OCI-LY7 (cell line): ENCODE measurements at regions not wholly inside any gene's neighbourhood (a gene's known extent, or its start where the extent isn't known, plus 50 kb on each side); places are given as distances from the start of the nearest gene placed in this dataset.

Experiments
- BruUV-seq: library from RNA; stranded (reverse); fragments of 400-500 nt; replicated peaks from 2 replicates; lab custom pipeline; 2021; lab: Mats Ljungman, UMichigan
- CTCF ChIA-PET: fragments of 300-600 bp; sonication (Branson Sonifier 250); formaldehyde crosslinking; loops from one replicate; lab custom pipeline; 2022; ENCODE audit warnings: antibody characterized with exemption; ENCODE audit not compliant: unreplicated experiment; lab: Charles Lee
- POLR2A ChIA-PET: fragments of 300-600 bp; sonication (Branson Sonifier 250); formaldehyde crosslinking; loops from one replicate; lab custom pipeline; 2022; ENCODE audit warnings: antibody characterized with exemption; lab: Charles Lee
- DNase-seq: peaks from one replicate; pipeline ENCODE4 v3.0.0-alpha.2; 2015; ENCODE audit warnings: low spot score
- H2AFZ ChIP-seq: fragments of 200-600 bp; sonication (generic), shearing (Covaris generic); 2 replicates; pipeline ENCODE4 v1.6.1; 2014; ENCODE audit warnings: mild to moderate bottlenecking, antibody characterized with exemption, low read length, moderate library complexity
- H3K27ac ChIP-seq: fragments of 200-600 bp; sonication (generic); 2 replicates; pipeline ENCODE4 v1.5.1; 2014; ENCODE audit warnings: mixed run types, low read depth, mild to moderate bottlenecking, moderate library complexity, low read length, inconsistent platforms; ENCODE audit not compliant: poor library complexity, severe bottlenecking
- H3K36me3 ChIP-seq: fragments of 200-600 bp; sonication (generic); 2 replicates; pipeline ENCODE4 v1.6.1; 2014; ENCODE audit warnings: mild to moderate bottlenecking, antibody characterized with exemption, low read length, moderate library complexity, mixed read lengths; ENCODE audit not compliant: insufficient read depth
- H3K4me1 ChIP-seq: fragments of 200-600 bp; sonication (generic); 2 replicates; pipeline ENCODE4 v1.5.1; 2014; ENCODE audit warnings: mild to moderate bottlenecking, low read length; ENCODE audit not compliant: insufficient read depth, poor library complexity, severe bottlenecking
- H3K4me2 ChIP-seq: fragments of 200-600 bp; sonication (generic); 2 replicates; pipeline ENCODE4 v1.6.1; 2014; ENCODE audit warnings: mild to moderate bottlenecking, low read length
- H3K4me3 ChIP-seq: fragments of 200-600 bp; sonication (generic); 2 replicates; pipeline ENCODE4 v1.5.1; 2014; ENCODE audit warnings: mild to moderate bottlenecking, low read depth, low read length; ENCODE audit not compliant: poor library complexity, severe bottlenecking
- H3K79me2 ChIP-seq: fragments of 200-600 bp; sonication (generic); 2 replicates; pipeline ENCODE4 v1.6.1; 2016; ENCODE audit warnings: low read depth, mild to moderate bottlenecking, low read length, moderate library complexity, mixed read lengths; ENCODE audit not compliant: insufficient read depth
- H3K9me2 ChIP-seq: fragments of 200-600 bp; sonication (generic); 2 replicates; pipeline ENCODE4 v1.6.1; 2016; ENCODE audit warnings: mild to moderate bottlenecking, low read length, mixed read lengths; ENCODE audit not compliant: insufficient read depth
- H3K9me3 ChIP-seq: fragments of 200-600 bp; sonication (generic); 2 replicates; pipeline ENCODE4 v1.6.1; 2014; ENCODE audit warnings: mild to moderate bottlenecking, mixed run types, low read length, mixed read lengths
- H4K20me1 ChIP-seq: fragments of 200-600 bp; sonication (generic); 2 replicates; pipeline ENCODE4 v1.6.1; 2014; ENCODE audit warnings: mild to moderate bottlenecking, antibody characterized with exemption, low read length, moderate library complexity, mixed read lengths; ENCODE audit not compliant: insufficient read depth
- EZH2phosphoT487 ChIP-seq: fragments of 200-600 bp; sonication (generic); IDR thresholded peaks from 2 replicates; pipeline ENCODE4 v1.6.1; 2018; ENCODE audit warnings: low read depth, borderline replicate concordance, mild to moderate bottlenecking, mixed run types, antibody characterized with exemption, low read length, moderate library complexity, mixed read lengths
- intact Hi-C: fragments of 100-400 bp; cut with micrococcal nuclease; formaldehyde crosslinking; loops from one replicate; pipeline ENCODE4 v1.10.0; 2022; ENCODE audit not compliant: unreplicated experiment
- TF ChIP-seq, protein P1 (sequence below): fragments of 200-600 bp; sonication (generic); conservative IDR thresholded peaks from 2 replicates; pipeline ENCODE4 v1.5.1; 2014; ENCODE audit warnings: mild to moderate bottlenecking, antibody characterized with exemption, low read length, moderate library complexity, mixed read lengths

DNA sequence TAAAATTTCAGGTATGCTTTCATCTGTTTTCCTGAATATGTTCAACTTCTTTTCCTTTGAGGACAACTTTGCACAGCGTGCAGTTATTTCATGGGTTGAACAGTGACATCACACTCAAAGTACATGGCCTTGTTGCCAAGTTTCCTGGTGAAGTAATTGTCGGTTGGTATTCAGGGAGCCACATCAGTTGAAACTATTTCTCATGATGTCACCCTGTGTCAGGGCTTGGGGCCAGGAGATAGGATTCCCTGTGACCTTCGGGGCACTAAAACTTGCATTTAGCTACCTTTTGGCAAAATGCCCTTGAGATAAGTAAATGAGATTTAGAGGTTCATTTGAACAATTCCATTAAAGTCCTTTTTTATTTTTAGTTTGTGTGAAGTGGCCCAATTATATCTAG lies 383.9 kb downstream of the SH3GL2 start:
- H3K36me3 ChIP-seq = no peaks in the 10 kb centered on the region
- no peaks in the 10 kb centered on the region for H3K4me1 ChIP-seq
- H3K4me3 ChIP-seq = no peak overlapping the region
- no peak for DNase-seq
- H3K9me3 ChIP-seq = no peaks in the 10 kb centered on the region
- ChIA-PET POLR2A (interaction anchor here (0.7 kb wide), 1 partner anchor 1567 kb away, joined by 3 read pairs; no protein-coding TSS in a partner anchor), CTCF (no interaction called here)
- no peak for TF ChIP-seq EZH2phosphoT487
- TF ChIP-seq, protein P1, sequence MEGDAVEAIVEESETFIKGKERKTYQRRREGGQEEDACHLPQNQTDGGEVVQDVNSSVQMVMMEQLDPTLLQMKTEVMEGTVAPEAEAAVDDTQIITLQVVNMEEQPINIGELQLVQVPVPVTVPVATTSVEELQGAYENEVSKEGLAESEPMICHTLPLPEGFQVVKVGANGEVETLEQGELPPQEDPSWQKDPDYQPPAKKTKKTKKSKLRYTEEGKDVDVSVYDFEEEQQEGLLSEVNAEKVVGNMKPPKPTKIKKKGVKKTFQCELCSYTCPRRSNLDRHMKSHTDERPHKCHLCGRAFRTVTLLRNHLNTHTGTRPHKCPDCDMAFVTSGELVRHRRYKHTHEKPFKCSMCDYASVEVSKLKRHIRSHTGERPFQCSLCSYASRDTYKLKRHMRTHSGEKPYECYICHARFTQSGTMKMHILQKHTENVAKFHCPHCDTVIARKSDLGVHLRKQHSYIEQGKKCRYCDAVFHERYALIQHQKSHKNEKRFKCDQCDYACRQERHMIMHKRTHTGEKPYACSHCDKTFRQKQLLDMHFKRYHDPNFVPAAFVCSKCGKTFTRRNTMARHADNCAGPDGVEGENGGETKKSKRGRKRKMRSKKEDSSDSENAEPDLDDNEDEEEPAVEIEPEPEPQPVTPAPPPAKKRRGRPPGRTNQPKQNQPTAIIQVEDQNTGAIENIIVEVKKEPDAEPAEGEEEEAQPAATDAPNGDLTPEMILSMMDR = no peak
- no peak overlapping the region for H3K27ac ChIP-seq
- no peaks in the 10 kb centered on the region for H4K20me1 ChIP-seq
- no TSS peak for BruUV-seq
- H3K4me2 ChIP-seq = no peak overlapping the region
- no peak overlapping the region for H2AFZ ChIP-seq
- intact Hi-C loops = no loop called here
- no peaks in the 10 kb centered on the region for H3K79me2 ChIP-seq
- no peaks in the 10 kb centered on the region for H3K9me2 ChIP-seq

DNA sequence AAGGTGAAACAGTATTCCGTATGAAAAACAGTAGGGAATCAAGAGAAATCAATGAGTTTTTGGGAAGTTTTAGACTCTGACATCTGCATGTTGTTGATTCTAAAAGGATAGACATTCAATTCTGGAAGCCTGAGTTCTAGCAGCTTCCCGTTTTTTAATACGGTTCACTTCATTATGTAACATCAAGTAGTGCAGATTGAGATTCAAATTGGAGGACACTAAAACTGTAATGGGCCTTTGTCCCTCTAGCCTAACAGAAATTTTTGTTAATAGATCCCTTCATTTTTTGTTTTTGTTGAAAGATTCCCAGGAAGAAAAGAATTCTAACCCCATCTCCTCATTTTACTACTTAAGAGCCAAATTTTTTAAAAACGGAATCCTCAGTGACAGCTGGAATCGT lies 384.6 kb downstream of the SH3GL2 start:
- Histone ChIP-seq H4K20me1 (no peaks in the 10 kb centered on the region), H3K9me2 (no peaks in the 10 kb centered on the region), H3K27ac (no peak overlapping the region), H3K79me2 (no peaks in the 10 kb centered on the region), H3K4me2 (no peak overlapping the region), H3K36me3 (no peaks in the 10 kb centered on the region), H3K9me3 (no peaks in the 10 kb centered on the region), H2AFZ (no peak overlapping the region), H3K4me1 (no peaks in the 10 kb centered on the region), H3K4me3 (no peak overlapping the region)
- intact Hi-C loops = no loop called here
- no TSS peak for BruUV-seq
- ChIA-PET CTCF (no interaction called here), POLR2A (interaction anchor here (0.6 to 0.7 kb wide), 2 partner anchors 72 to 1566 kb away, joined by 3 to 6 read pairs; no protein-coding TSS in a partner anchor)
- TF ChIP-seq, protein P1 = no peak
- no peak for TF ChIP-seq EZH2phosphoT487
- DNase-seq = no peak

DNA sequence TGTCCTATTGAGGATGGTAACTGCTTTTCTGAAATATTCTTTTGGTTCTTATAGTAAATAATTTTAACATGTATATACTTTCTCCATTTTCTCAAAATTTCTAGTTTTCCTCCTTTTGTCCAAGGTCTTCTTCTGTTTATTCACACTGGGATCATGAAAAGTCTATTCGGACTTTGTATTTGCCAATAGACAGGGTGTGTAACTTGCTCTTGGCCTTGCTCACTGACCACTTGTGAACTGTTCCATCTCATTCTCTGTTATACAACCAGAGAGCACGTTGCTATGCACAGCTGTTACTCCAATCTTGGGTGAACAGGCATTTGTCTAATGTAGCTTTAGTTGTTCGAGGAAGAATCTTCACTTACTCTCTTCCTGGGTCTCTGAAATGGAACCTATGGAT lies 388.9 kb downstream of the SH3GL2 start:
- Histone ChIP-seq H3K9me3 (no peaks in the 10 kb centered on the region), H3K4me1 (no peaks in the 10 kb centered on the region), H2AFZ (no peak overlapping the region), H3K36me3 (no peaks in the 10 kb centered on the region), H3K4me3 (no peak overlapping the region), H3K79me2 (no peaks in the 10 kb centered on the region), H4K20me1 (no peaks in the 10 kb centered on the region), H3K9me2 (no peaks in the 10 kb centered on the region), H3K4me2 (no peak overlapping the region), H3K27ac (no peak overlapping the region)
- TF ChIP-seq, protein P1 = no peak
- TF ChIP-seq EZH2phosphoT487 = no peak
- DNase-seq = no peak
- CTCF ChIA-PET = no interaction called here
- BruUV-seq = no TSS peak
- intact Hi-C loops = no loop called here
- POLR2A ChIA-PET = no interaction called here
